ENCODE measurements at regions not wholly inside any gene's neighbourhood (a gene's known extent, or its start where the extent isn't known, plus 50 kb on each side); places are given as distances from the start of the nearest gene placed in this dataset.

GRCh38 chr11:111194860-111195568, 50.5 kb upstream of the POU2AF2 start:
- no peak overlapping the region for H3K27ac ChIP-seq
- DNase-seq (ENCODE audit: low read depth, low spot score) = no peak

GRCh38 chr11:111193924-111194490, 51.5 kb upstream of the POU2AF2 start:
- DNase-seq (ENCODE audit: low read depth, low spot score) = no peak
- H3K27ac ChIP-seq = no peak overlapping the region

- DNase-seq (ENCODE audit: low read depth, low spot score) = no peak
- H3K27ac ChIP-seq = no peak overlapping the region
Measured at GRCh38 chr11:111189466-111189865, 56.1 kb upstream of the POU2AF2 start.

- no peak for DNase-seq (ENCODE audit: low read depth, low spot score)
- H3K27ac ChIP-seq = no peak overlapping the region
Measured at GRCh38 chr11:111186308-111186915, 59.1 kb upstream of the POU2AF2 start.

GRCh38 chr11:111185266-111185665, 60.3 kb upstream of the POU2AF2 start:
- H3K27ac ChIP-seq = no peak overlapping the region
- no peak for DNase-seq (ENCODE audit: low read depth, low spot score)

- H3K27ac ChIP-seq = peak overlapping the region; percentile 21
- DNase-seq (ENCODE audit: low read depth, low spot score) = no peak
Measured at GRCh38 chr11:111183706-111184105, 61.8 kb upstream of the POU2AF2 start.

GRCh38 chr11:111179184-111179910, 66.2 kb upstream of the POU2AF2 start:
- no peak for DNase-seq (ENCODE audit: low read depth, low spot score)
- H3K27ac ChIP-seq = no peak overlapping the region

- H3K27ac ChIP-seq = no peak overlapping the region
- DNase-seq (ENCODE audit: low read depth, low spot score) = no peak
Measured at GRCh38 chr11:111177037-111177871, 68.3 kb upstream of the POU2AF2 start.

- H3K27ac ChIP-seq = no peak overlapping the region
- no peak for DNase-seq (ENCODE audit: low read depth, low spot score)
Measured at GRCh38 chr11:111176603-111177002, 68.9 kb upstream of the POU2AF2 start.

GRCh38 chr11:111173221-111173620, 72.3 kb upstream of the POU2AF2 start:
- no peak overlapping the region for H3K27ac ChIP-seq
- no peak for DNase-seq (ENCODE audit: low read depth, low spot score)

- H3K27ac ChIP-seq = no peak overlapping the region
- DNase-seq (ENCODE audit: low read depth, low spot score) = no peak
Measured at GRCh38 chr11:111172321-111172862, 73.1 kb upstream of the POU2AF2 start.

- no peak overlapping the region for H3K27ac ChIP-seq
- DNase-seq (ENCODE audit: low read depth, low spot score) = no peak
Measured at GRCh38 chr11:111170761-111171379, 74.7 kb upstream of the POU2AF2 start.

- H3K27ac ChIP-seq = no peak overlapping the region
- no peak for DNase-seq (ENCODE audit: low read depth, low spot score)
Measured at GRCh38 chr11:111169367-111169766, 76.2 kb upstream of the POU2AF2 start.

GRCh38 chr11:111168871-111169270, 76.7 kb upstream of the POU2AF2 start:
- no peak for DNase-seq (ENCODE audit: low read depth, low spot score)
- no peak overlapping the region for H3K27ac ChIP-seq

- no peak for DNase-seq (ENCODE audit: low read depth, low spot score)
- no peak overlapping the region for H3K27ac ChIP-seq
Measured at GRCh38 chr11:111167666-111168065, 77.9 kb upstream of the POU2AF2 start.

- H3K27ac ChIP-seq = no peak overlapping the region
- no peak for DNase-seq (ENCODE audit: low read depth, low spot score)
Measured at GRCh38 chr11:111166598-111166997, 78.9 kb upstream of the POU2AF2 start.

GRCh38 chr11:111162305-111162704, 83.2 kb upstream of the POU2AF2 start:
- no peak for DNase-seq (ENCODE audit: low read depth, low spot score)

GRCh38 chr11:111157571-111157970, 88.0 kb upstream of the POU2AF2 start:
- DNase-seq (ENCODE audit: low read depth, low spot score) = no peak
- no peak overlapping the region for H3K27ac ChIP-seq

More at GRCh38 chr11:111162305-111162704, 83.2 kb upstream of the POU2AF2 start:
- no peak overlapping the region for H3K27ac ChIP-seq

- H3K27ac ChIP-seq = no peak overlapping the region
- DNase-seq (ENCODE audit: low read depth, low spot score) = no peak
Measured at GRCh38 chr11:111155021-111155420, 90.5 kb upstream of the POU2AF2 start.

All from epithelial cell of prostate (primary cell).